ENCODE measurements at regions not wholly inside any gene's neighbourhood (a gene's known extent, or its start where the extent isn't known, plus 50 kb on each side); places are given as distances from the start of the nearest gene placed in this dataset.

- DNase-seq (ENCODE audit: low read depth in 1 of 2, low spot score in 1 of 2) = no peak
- H3K27ac ChIP-seq = no peak overlapping the region
- no peaks in the 10 kb centered on the region for H3K27me3 ChIP-seq
- H3K4me1 ChIP-seq (ENCODE audit: low read depth) = no peaks in the 10 kb centered on the region
- H3K36me3 ChIP-seq = no peaks in the 10 kb centered on the region
- TF ChIP-seq CTCF (IDR thresholded peaks at IDR 0.05; ENCODE audit: low read depth, low read length) = no peak
- no peak overlapping the region for H3K4me3 ChIP-seq
- H3K9me3 ChIP-seq (ENCODE audit: low read depth) = no peaks in the 10 kb centered on the region
These were observed 131.8 kb upstream of the WDR11 start for GRCh38 chr10:120719333-120719732.

- H3K4me1 ChIP-seq (ENCODE audit: low read depth) = no peaks in the 10 kb centered on the region
- TF ChIP-seq CTCF (IDR thresholded peaks at IDR 0.05; ENCODE audit: low read depth, low read length) = no peak
These were observed 124.2 kb upstream of the WDR11 start for GRCh38 chr10:120727001-120727400.

GRCh38 chr10:120729547-120729946, 121.6 kb upstream of the WDR11 start:
- Histone ChIP-seq H3K27ac (no peak overlapping the region), H3K4me1 (ENCODE audit: low read depth) (no peaks in the 10 kb centered on the region), H3K9me3 (ENCODE audit: low read depth) (no peaks in the 10 kb centered on the region), H3K4me3 (no peak overlapping the region), H3K27me3 (no peaks in the 10 kb centered on the region), H3K36me3 (no peaks in the 10 kb centered on the region)
- DNase-seq (ENCODE audit: low read depth in 1 of 2, low spot score in 1 of 2) = no peak
- no peak for TF ChIP-seq CTCF (IDR thresholded peaks at IDR 0.05; ENCODE audit: low read depth, low read length)

More at GRCh38 chr10:120727001-120727400, 124.2 kb upstream of the WDR11 start:
- Histone ChIP-seq H3K9me3 (ENCODE audit: low read depth) (no peaks in the 10 kb centered on the region), H3K36me3 (no peaks in the 10 kb centered on the region), H3K4me3 (no peak overlapping the region), H3K27me3 (no peaks in the 10 kb centered on the region), H3K27ac (no peak overlapping the region)
- DNase-seq (ENCODE audit: low read depth in 1 of 2, low spot score in 1 of 2) = peak in 1 of 2 donors; percentile 50

GRCh38 chr10:120732067-120732466, 119.1 kb upstream of the WDR11 start:
- H3K4me1 ChIP-seq (ENCODE audit: low read depth) = no peaks in the 10 kb centered on the region
- DNase-seq (ENCODE audit: low read depth in 1 of 2, low spot score in 1 of 2) = no peak
- TF ChIP-seq CTCF (IDR thresholded peaks at IDR 0.05; ENCODE audit: low read depth, low read length) = no peak
- H3K4me3 ChIP-seq = no peak overlapping the region
- H3K36me3 ChIP-seq = no peaks in the 10 kb centered on the region
- H3K9me3 ChIP-seq (ENCODE audit: low read depth) = no peaks in the 10 kb centered on the region
- H3K27ac ChIP-seq = no peak overlapping the region
- no peaks in the 10 kb centered on the region for H3K27me3 ChIP-seq

- TF ChIP-seq CTCF (IDR thresholded peaks at IDR 0.05; ENCODE audit: low read depth, low read length) = no peak
- no peaks in the 10 kb centered on the region for H3K4me1 ChIP-seq (ENCODE audit: low read depth)
- no peak overlapping the region for H3K4me3 ChIP-seq
- H3K27me3 ChIP-seq = no peaks in the 10 kb centered on the region
- no peaks in the 10 kb centered on the region for H3K9me3 ChIP-seq (ENCODE audit: low read depth)
- no peaks in the 10 kb centered on the region for H3K36me3 ChIP-seq
- DNase-seq (ENCODE audit: low read depth in 1 of 2, low spot score in 1 of 2) = peak in 1 of 2 donors; percentile 34
- no peak overlapping the region for H3K27ac ChIP-seq
These were observed 118.4 kb upstream of the WDR11 start for GRCh38 chr10:120732643-120733313.

Data from cardiac muscle cell (in vitro differentiated cells and primary cell).